ENCODE measurements at regions not wholly inside any gene's neighbourhood (a gene's known extent, or its start where the extent isn't known, plus 50 kb on each side); places are given as distances from the start of the nearest gene placed in this dataset.

- H3K27me3 ChIP-seq: no peaks in the 10 kb centered on the region
- H3K36me3 ChIP-seq: no peaks in the 10 kb centered on the region
- no peaks in the 10 kb centered on the region for H3K9me3 ChIP-seq
- H3K4me1 ChIP-seq: no peaks in the 10 kb centered on the region
- DNase-seq: no peak
- no peak overlapping the region for H3K27ac ChIP-seq
- no peak for TF ChIP-seq CTCF (IDR thresholded peaks at IDR 0.05)
- intact Hi-C loops (cut with DNase I; ENCODE audit: low total_unique reads): no loop called here
- no peak overlapping the region for H3K4me3 ChIP-seq
Measured at GRCh38 chr4:151908734-151909497, 148.1 kb upstream of the GATB start.

GRCh38 chr4:151908201-151908600 is 147.4 kb upstream of the GATB start:
- Histone ChIP-seq H3K36me3 (no peaks in the 10 kb centered on the region), H3K9me3 (peaks cover 0 to 1% (median 0%) of the 10 kb centered on the region in 3 donors), H3K4me3 (no peak overlapping the region), H3K4me1 (no peaks in the 10 kb centered on the region), H3K27me3 (no peaks in the 10 kb centered on the region), H3K27ac (no peak overlapping the region)
- no peak for DNase-seq
- intact Hi-C loops (cut with DNase I; ENCODE audit: low total_unique reads): no loop called here
- TF ChIP-seq CTCF (IDR thresholded peaks at IDR 0.05): no peak

GRCh38 chr4:151906438-151906837 is 145.6 kb upstream of the GATB start:
- DNase-seq: no peak
- intact Hi-C loops (cut with DNase I; ENCODE audit: low total_unique reads): no loop called here
- Histone ChIP-seq H3K4me1 (no peaks in the 10 kb centered on the region), H3K4me3 (no peak overlapping the region), H3K9me3 (peaks cover 0 to 12% (median 10%) of the 10 kb centered on the region in 3 donors), H3K27me3 (no peaks in the 10 kb centered on the region), H3K27ac (no peak overlapping the region), H3K36me3 (no peaks in the 10 kb centered on the region)
- TF ChIP-seq CTCF (IDR thresholded peaks at IDR 0.05): no peak

GRCh38 chr4:151905197-151905596 is 144.4 kb upstream of the GATB start:
- Histone ChIP-seq H3K4me3 (no peak overlapping the region), H3K4me1 (no peaks in the 10 kb centered on the region), H3K27me3 (no peaks in the 10 kb centered on the region), H3K36me3 (no peaks in the 10 kb centered on the region), H3K27ac (no peak overlapping the region), H3K9me3 (peaks cover 0 to 12% (median 10%) of the 10 kb centered on the region in 3 donors)
- intact Hi-C loops (cut with DNase I; ENCODE audit: low total_unique reads): no loop called here
- TF ChIP-seq CTCF (IDR thresholded peaks at IDR 0.05): no peak
- no peak for DNase-seq

GRCh38 chr4:151901631-151902030 is 140.8 kb upstream of the GATB start:
- Histone ChIP-seq H3K4me3 (no peak overlapping the region), H3K27ac (no peak overlapping the region), H3K27me3 (no peaks in the 10 kb centered on the region), H3K36me3 (no peaks in the 10 kb centered on the region), H3K9me3 (peaks cover 0 to 12% (median 10%) of the 10 kb centered on the region in 3 donors), H3K4me1 (no peaks in the 10 kb centered on the region)
- TF ChIP-seq CTCF (IDR thresholded peaks at IDR 0.05): no peak
- no peak for DNase-seq
- intact Hi-C loops (cut with DNase I; ENCODE audit: low total_unique reads): no loop called here
